HG03565 (cell line): ENCODE measurements at regions not wholly inside any gene's neighbourhood (a gene's known extent, or its start where the extent isn't known, plus 50 kb on each side); places are given as distances from the start of the nearest gene placed in this dataset.
"Not testable (repeated sequence)": the region's sequence is repeated elsewhere in the genome, so short reads cannot be mapped to it uniquely, and the experiment has no call there.

Experiments used
- ATAC-seq: cut with Tn5 transposase; IDR thresholded peaks from one replicate; pipeline ENCODE4 v1.9.1; 2021; ENCODE audit warnings: mild to moderate bottlenecking, moderate library complexity; ENCODE audit not compliant: unreplicated experiment

DNA sequence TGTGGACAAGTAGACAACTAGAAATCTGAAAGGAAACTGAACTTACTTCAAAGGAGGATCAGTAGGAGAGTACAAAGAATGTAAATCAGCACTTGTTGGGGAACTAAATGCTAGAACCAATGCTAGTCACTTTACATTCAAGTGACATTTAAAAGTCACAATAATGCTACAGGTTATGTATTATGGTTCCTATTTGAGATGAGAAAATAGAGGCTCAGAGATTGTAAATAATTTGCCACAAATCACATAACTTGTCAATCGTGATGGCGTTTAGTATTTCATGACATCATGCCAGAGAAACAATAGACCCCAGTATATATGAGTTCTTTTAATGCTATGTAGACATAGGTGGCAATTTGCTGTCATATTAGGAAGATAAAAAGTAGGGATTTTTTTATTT lies 467.8 kb upstream of the CBLB start:
- ATAC-seq, result no peak

- no peak for ATAC-seq
Measured at GRCh38 chr3:106337116-106337515, 468.3 kb upstream of the CBLB start.

GRCh38 chr3:106338582-106339214 lies 469.9 kb upstream of the CBLB start:
- ATAC-seq, result no peak

GRCh38 chr3:106339551-106339950 lies 470.7 kb upstream of the CBLB start:
- no peak for ATAC-seq

DNA sequence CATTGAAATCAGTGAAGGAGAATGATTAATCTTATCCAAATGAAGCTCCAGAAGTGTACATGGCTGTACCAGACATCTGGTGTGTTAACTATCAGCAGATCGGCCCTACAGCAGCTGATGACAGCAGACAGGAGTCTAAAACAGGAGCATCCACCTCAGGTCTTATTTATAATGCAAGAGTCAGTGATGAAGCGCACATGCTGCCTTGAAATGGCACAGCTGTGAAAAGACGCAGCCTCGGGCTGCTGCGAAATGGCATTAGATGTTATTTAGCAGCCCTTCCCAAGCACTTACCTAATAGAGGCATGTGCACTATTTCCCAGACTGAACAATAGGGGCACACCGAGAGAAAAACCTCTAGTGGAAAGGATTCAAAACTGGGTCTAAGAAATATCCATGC lies 472.3 kb upstream of the CBLB start:
- no peak for ATAC-seq

DNA sequence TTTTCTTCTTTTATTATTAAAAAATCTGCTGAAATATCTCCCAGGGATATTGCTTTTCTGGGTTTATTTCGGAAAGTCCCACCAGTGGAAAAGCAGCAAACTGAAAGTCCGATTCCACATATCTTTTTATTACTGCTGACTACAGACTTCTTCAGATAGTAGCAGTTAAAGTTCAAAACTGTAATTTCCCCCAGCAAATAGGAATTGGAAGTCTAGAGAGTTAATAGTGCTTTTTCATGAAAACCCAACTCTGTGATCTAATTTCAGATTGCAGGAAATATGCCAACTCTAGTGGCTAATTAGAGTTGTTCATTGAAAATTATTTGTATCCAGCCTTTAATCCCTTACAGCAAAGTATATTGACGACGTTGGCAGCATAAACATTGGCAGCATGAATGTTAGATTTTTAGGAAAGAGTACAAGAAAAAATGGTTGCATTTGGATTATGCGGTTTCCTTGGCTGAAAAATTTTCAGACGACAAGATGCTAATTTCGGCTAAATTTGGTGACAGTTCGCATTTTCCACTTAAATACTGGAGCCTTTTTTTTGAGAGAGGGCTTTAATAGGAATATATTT lies 472.9 kb upstream of the CBLB start:
- ATAC-seq, result no peak

GRCh38 chr3:106342386-106342785 lies 473.6 kb upstream of the CBLB start:
- no peak for ATAC-seq

GRCh38 chr3:106343811-106344210 lies 475.0 kb upstream of the CBLB start:
- ATAC-seq, result no peak

DNA sequence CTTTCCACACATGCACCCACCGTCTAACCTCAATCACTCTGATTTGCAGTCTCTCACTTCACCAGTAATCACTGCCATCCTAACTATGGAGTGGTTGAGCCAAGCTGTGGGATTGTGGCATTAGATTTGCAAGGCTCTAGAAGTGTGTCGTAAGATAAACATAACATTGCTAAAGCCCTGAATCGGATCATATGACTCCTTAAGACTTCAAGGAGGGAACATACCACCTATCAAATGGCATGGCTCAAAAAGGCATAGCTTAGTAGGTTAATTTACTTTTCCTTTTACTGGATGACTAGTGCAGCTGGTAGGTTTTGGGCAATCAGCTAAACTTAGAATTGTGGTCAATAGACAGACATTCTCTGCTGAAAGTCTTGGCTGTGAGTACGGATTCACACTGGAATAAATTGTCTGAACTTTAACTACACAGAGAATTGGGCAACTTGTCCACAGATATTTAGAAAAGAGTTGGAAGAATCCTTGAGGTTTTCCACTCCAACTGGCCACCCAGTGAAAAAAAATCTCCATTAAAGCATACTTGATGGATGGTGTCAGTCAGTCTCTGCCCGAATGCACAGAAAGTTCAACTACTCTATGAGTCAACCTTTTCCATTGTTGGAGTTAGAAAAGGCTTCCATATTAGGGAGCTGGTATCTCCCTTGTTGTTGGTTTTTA lies 476.7 kb upstream of the CBLB start:
- ATAC-seq, result no peak

- ATAC-seq, result no peak
Measured at GRCh38 chr3:106347350-106347749, 478.5 kb upstream of the CBLB start.

DNA sequence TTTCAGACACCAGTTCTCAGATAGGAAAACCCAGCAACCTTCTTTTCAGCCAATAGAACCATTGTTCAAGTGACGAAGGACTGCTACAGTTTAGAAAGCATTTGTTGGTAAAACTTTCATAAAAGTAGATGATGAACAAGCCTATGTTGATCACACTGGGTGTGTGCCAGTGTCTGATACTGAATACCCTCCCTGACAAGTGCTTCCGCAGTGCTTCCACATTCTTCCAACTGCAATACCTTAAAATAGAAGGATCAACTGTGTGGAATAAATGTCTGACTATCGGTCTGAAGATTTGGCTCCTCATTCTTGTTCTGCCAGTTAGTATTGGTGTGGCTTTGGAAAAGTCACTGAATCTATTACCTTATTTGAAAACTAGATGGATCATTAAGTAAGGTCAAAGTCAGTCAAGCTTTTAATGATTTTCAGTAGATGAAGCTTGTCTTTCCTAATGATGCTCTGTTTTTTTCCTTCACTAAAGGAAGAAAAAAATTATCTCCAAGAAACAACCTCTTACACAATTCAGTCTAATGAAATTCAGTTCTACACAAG lies 479.4 kb upstream of the CBLB start:
- no peak for ATAC-seq

DNA sequence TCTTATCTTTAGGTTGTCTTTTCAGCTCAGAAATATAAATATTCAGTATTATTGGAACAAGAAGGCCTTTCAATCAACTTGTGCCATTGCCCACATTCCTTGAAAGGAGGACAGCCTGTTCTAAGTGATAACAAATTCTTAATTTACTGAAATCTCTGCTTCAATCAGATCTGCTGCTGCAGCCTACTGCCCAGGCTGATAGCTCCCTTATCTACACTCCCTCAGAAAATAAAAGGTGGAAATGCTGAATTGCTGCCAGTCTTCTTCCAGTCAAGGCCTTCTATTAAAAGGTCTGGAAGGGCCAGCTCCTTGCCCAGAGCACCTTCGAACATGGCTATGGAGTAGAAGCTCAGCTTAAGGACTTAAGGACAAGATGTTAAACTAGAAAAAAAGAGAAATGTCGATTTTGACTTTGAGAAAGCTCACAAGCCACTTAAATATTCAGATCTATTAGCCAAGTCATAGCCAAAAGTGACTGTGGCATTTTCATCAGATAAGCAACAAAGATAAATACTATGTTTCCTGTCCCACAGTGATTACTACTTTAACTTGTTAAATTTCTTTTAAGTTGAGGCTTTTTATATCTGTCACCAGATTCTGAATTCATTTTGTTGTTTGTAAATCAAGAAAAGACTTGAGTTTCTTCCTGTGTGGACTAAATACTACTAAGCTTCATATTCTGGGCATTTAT lies 480.5 kb upstream of the CBLB start:
- ATAC-seq, result no peak

- ATAC-seq, result no peak
Measured at GRCh38 chr3:106355873-106356272, 487.1 kb upstream of the CBLB start.

DNA sequence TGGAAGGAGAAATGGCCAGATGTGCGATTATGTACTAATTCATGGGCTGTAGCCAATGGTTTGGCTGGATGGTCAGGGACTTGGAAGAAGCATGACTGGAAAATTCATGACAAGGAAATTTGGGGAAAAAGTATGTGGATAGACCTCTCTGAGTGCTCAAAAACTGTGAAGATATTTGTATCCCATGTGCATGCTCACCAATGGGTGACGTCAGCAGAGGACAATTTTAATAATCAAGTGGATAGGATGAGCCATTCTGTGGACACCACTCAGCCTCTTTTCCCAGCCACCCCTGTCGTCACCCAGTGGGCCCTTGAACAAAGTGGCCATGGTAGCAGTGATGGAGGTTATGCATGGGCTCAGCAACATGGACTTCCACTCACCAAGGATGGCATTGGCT lies 490.9 kb upstream of the CBLB start:
- no peak for ATAC-seq

DNA sequence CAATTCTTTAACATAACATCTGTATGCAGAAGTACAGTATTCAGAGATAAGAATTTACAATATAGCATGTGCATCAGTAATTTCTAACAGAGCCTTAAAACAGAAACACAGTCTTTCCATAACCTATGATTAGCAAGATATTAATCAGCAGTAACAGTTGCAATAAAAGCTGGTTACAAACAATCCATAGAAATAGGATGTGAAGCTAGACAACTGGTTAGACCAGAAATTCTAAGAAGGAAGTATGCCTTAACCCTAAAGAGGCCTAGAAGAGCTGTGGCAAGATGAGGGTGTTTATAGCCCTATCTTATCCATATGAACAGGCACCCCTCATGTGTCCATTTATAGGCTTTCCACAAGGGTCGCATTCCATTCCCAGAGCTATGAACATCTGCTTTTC lies 492.1 kb upstream of the CBLB start:
- not testable (repeated sequence) for ATAC-seq

GRCh38 chr3:106364477-106364876 lies 495.7 kb upstream of the CBLB start:
- ATAC-seq, result no peak

- no peak for ATAC-seq
Measured at GRCh38 chr3:106365061-106365691, 496.4 kb upstream of the CBLB start.

DNA sequence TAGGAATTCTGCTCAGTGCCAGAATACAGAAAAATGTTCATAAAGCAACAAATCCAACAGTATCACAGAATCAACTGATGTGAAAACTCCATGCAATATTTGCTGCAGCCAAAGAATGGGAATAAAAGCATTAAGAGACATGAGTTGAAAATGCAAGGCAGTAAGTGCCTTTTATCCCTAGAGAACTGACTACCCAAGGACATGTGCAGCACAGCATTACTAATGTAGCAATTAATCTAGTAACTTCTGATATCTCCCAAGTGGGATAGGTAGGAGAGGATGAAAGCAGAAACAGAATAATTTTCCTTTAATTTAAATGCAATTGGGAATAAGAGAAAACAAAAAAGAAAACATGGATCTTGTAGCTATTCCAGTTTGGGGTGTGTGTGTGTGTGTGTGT lies 497.5 kb upstream of the CBLB start:
- no peak for ATAC-seq

DNA sequence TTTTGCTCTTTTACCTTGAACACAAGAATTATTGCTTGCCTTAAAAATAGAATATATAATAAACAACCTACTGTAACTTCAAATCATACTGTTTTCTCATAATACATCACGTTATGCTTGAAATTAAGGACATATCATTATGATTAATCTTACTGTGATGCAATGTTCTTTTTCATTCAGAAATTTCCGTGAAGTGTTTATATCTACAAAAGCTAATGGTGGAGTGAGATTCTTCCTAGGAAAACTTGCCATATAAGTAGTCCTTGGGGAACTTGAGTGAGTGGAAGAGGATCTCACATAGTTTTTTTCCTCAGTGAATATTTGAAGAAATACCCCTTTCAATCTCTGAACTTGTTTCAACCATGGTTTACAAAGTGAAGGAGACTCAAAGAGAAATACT lies 498.7 kb upstream of the CBLB start:
- no peak for ATAC-seq

GRCh38 chr3:106371221-106371970 lies 502.6 kb upstream of the CBLB start:
- ATAC-seq, result no peak
